ENCODE measurements at regions not wholly inside any gene's neighbourhood (a gene's known extent, or its start where the extent isn't known, plus 50 kb on each side); places are given as distances from the start of the nearest gene placed in this dataset.

DNA sequence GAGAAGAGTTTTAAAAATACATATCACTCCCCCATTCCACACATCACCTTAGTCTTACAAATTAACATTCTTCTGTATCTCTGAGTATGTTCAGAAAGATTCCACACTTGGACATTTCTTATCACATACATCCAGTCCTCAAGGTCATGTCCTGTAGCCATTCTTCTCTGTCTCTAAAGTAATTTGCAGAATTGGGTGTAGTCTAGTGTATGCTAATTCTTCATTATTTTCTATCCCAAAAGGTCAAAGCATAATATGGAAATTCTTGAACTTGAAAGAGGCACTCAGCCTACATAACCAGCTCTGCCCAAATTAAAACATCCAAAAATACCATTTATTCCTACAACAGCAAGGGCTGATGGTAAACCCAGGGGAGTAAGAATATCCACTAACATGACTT lies 286.0 kb downstream of the HAO1 start:
- no peak for TF ChIP-seq EZH2phosphoT487 (conservative IDR thresholded peaks at IDR 0.05; ENCODE audit: low read length)
- TF ChIP-seq CTCF (IDR thresholded peaks at IDR 0.05; ENCODE audit: insufficient read depth, low read length, poor library complexity, severe bottlenecking) = no peak
- Histone ChIP-seq H3K9ac (ENCODE audit: low read length) (no peak overlapping the region), H3K36me3 (ENCODE audit: low read length) (no peaks in the 10 kb centered on the region), H4K20me1 (ENCODE audit: low read depth, low read length) (no peaks in the 10 kb centered on the region), H3K9me2 (replicated peaks; ENCODE audit: insufficient read depth, low read length) (no peaks in the 10 kb centered on the region), H3K4me3 (ENCODE audit: insufficient read depth, low read length, poor library complexity, severe bottlenecking) (no peak overlapping the region), H2AFZ (ENCODE audit: low read depth, low read length, severe bottlenecking) (no peak overlapping the region), H3F3A (ENCODE audit: insufficient read depth) (no peaks in the 10 kb centered on the region), H3K9me3 (ENCODE audit: insufficient read depth, low read length) (no peaks in the 10 kb centered on the region), H3K79me2 (ENCODE audit: insufficient read depth, low read length) (no peaks in the 10 kb centered on the region), H3K4me2 (ENCODE audit: low read depth, low read length, poor library complexity, severe bottlenecking) (no peak overlapping the region), H3K27ac (ENCODE audit: low read depth, low read length) (no peak overlapping the region), H3K27me3 (ENCODE audit: low read length) (no peaks in the 10 kb centered on the region)

- TF ChIP-seq CTCF (IDR thresholded peaks at IDR 0.05; ENCODE audit: insufficient read depth, low read length, poor library complexity, severe bottlenecking) = no peak
- TF ChIP-seq EZH2phosphoT487 (conservative IDR thresholded peaks at IDR 0.05; ENCODE audit: low read length) = no peak
- no peak overlapping the region for H3K9ac ChIP-seq (ENCODE audit: low read length)
- no peak overlapping the region for H3K4me3 ChIP-seq (ENCODE audit: insufficient read depth, low read length, poor library complexity, severe bottlenecking)
- H3K27ac ChIP-seq (ENCODE audit: low read depth, low read length) = no peak overlapping the region
- no peaks in the 10 kb centered on the region for H3F3A ChIP-seq (ENCODE audit: insufficient read depth)
- H2AFZ ChIP-seq (ENCODE audit: low read depth, low read length, severe bottlenecking) = no peak overlapping the region
- H3K79me2 ChIP-seq (ENCODE audit: insufficient read depth, low read length) = no peaks in the 10 kb centered on the region
- H3K36me3 ChIP-seq (ENCODE audit: low read length) = no peaks in the 10 kb centered on the region
- no peaks in the 10 kb centered on the region for H4K20me1 ChIP-seq (ENCODE audit: low read depth, low read length)
- H3K27me3 ChIP-seq (ENCODE audit: low read length) = no peaks in the 10 kb centered on the region
- no peak overlapping the region for H3K4me2 ChIP-seq (ENCODE audit: low read depth, low read length, poor library complexity, severe bottlenecking)
- H3K9me3 ChIP-seq (ENCODE audit: insufficient read depth, low read length) = no peaks in the 10 kb centered on the region
- no peaks in the 10 kb centered on the region for H3K9me2 ChIP-seq (replicated peaks; ENCODE audit: insufficient read depth, low read length)
Measured at GRCh38 chr20:7656687-7657467, 283.4 kb downstream of the HAO1 start.

- no peaks in the 10 kb centered on the region for H3F3A ChIP-seq (ENCODE audit: insufficient read depth)
- no peaks in the 10 kb centered on the region for H3K36me3 ChIP-seq (ENCODE audit: low read length)
- TF ChIP-seq CTCF (IDR thresholded peaks at IDR 0.05; ENCODE audit: insufficient read depth, low read length, poor library complexity, severe bottlenecking) (no peak), EZH2phosphoT487 (conservative IDR thresholded peaks at IDR 0.05; ENCODE audit: low read length) (no peak)
- H3K9me2 ChIP-seq (replicated peaks; ENCODE audit: insufficient read depth, low read length) = no peaks in the 10 kb centered on the region
- H2AFZ ChIP-seq (ENCODE audit: low read depth, low read length, severe bottlenecking) = no peak overlapping the region
- no peaks in the 10 kb centered on the region for H3K27me3 ChIP-seq (ENCODE audit: low read length)
- no peaks in the 10 kb centered on the region for H4K20me1 ChIP-seq (ENCODE audit: low read depth, low read length)
- H3K9me3 ChIP-seq (ENCODE audit: insufficient read depth, low read length) = no peaks in the 10 kb centered on the region
- no peak overlapping the region for H3K4me2 ChIP-seq (ENCODE audit: low read depth, low read length, poor library complexity, severe bottlenecking)
- H3K79me2 ChIP-seq (ENCODE audit: insufficient read depth, low read length) = no peaks in the 10 kb centered on the region
- H3K4me3 ChIP-seq (ENCODE audit: insufficient read depth, low read length, poor library complexity, severe bottlenecking) = no peak overlapping the region
- no peak overlapping the region for H3K9ac ChIP-seq (ENCODE audit: low read length)
- no peak overlapping the region for H3K27ac ChIP-seq (ENCODE audit: low read depth, low read length)
Measured at GRCh38 chr20:7657569-7657968, 282.7 kb downstream of the HAO1 start.
